ENCODE measurements at regions not wholly inside any gene's neighbourhood (a gene's known extent, or its start where the extent isn't known, plus 50 kb on each side); places are given as distances from the start of the nearest gene placed in this dataset.

GRCh38 chr21:8989261-8989711 lies 1532.1 kb upstream of the TPTE start:
- TF ChIP-seq REST (IDR thresholded peaks at IDR 0.05) = no peak
- TF ChIP-seq CTCF (IDR thresholded peaks at IDR 0.05; ENCODE audit: low read depth, low read length, missing input control) = no peak
